ENCODE measurements at regions not wholly inside any gene's neighbourhood (a gene's known extent, or its start where the extent isn't known, plus 50 kb on each side); places are given as distances from the start of the nearest gene placed in this dataset.
"Not testable (repeated sequence)": the region's sequence is repeated elsewhere in the genome, so short reads cannot be mapped to it uniquely, and the experiment has no call there.

DNA sequence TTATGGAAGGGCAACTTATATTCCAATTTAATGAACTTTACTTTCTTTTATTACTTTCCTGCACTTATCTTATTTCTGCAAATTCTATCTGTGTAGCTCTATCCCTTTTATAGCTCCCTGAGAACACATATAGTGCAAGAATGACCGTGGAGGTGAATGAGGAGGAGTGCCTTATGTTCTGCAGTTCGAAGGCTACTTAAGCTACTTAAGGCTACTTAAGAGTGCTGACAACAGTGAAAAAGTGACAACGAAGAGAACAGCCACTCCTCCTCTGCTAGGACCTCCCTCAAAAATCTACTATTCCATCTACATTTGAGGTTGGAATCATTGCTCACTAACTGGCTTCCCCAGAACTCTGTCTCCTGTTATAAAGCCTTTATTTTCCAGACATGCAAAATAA lies 1365.7 kb upstream of the C9orf72 start:
- intact Hi-C loops (cut with DNase I): no loop called here
- DNase-seq: no peak

DNA sequence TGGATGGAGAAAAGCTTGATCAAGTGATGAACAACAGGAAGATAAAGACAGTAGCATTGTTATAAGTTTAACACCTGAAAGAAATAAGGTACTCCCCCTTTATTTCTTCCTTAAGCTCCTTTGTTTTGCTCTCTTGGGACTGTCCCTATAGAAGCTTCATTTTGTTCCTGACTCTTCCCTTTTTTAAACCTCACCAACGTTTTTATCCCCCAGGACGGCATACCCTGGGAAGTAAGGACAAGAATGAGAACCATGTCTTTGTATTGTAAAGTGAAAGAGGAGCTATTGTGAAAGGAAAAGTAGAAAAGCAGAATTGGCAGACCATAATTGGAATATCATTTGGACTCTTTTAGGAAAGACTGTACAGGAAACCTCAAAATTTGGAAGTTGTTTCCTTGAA lies 1368.6 kb upstream of the C9orf72 start:
- intact Hi-C loops (cut with DNase I): no loop called here
- DNase-seq: no peak

DNA sequence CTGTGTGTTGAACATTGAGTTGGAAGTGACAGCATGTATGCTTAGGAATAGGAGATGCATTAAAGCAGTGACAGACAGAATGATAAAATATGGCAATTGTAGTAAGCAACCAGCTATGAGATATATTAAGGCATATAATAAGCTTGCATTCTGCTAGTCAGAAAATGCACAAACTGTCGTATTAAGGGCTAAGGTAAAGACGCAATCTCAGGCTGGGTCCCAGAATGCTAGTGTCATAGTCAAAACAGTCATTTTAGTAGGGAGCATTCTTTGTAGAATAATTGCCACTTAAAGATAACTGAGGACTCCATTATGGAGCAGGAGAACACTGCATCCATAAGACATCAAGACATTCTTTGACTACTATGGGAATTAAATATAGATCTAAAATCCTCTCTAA lies 1369.7 kb upstream of the C9orf72 start:
- no peak for DNase-seq
- intact Hi-C loops (cut with DNase I): no loop called here

GRCh38 chr9:28946648-28947047 lies 1373.4 kb upstream of the C9orf72 start:
- intact Hi-C loops (cut with DNase I): no loop called here
- DNase-seq: no peak

DNA sequence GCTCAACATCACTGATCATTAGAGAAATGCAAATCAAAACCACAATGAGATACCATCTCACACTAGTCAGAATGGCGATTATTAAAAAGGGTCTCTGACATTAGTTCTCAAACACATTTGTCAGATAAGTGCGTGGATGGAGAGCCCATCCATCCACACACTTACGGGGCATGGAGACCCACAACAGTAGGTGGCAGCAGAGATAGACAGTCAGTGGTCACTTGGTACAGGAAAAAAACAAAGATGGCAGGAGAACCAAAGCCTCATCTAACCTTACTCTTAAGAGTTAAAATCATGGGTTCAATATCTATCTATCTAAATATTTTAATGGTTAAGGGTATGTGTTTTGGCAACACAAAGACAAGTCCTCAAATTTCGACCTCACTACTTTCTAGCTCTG lies 1378.7 kb upstream of the C9orf72 start:
- DNase-seq: no peak
- intact Hi-C loops (cut with DNase I): no loop called here

GRCh38 chr9:28956116-28956880 lies 1383.0 kb upstream of the C9orf72 start:
- no peak for DNase-seq
- intact Hi-C loops (cut with DNase I): no loop called here

DNA sequence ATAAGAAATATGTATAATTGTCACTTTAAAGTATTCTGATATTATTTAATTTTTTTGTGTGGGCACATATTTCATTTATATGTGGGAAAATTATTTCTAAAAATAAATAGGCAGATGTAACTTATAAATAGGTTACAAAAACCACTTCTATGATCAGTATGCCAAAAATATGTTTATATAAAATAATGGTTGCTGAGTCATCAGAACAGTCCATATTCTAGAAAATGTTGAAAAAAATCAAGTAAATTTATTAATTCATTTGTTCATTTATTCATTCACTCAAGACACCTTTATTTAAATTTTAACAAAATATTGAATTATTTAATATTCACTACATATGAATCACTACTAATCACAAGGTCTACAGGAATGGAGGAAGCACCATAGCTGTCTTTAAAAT lies 1387.3 kb upstream of the C9orf72 start:
- intact Hi-C loops (cut with DNase I): no loop called here
- DNase-seq: no peak

GRCh38 chr9:28961623-28962022 lies 1388.3 kb upstream of the C9orf72 start:
- no peak for DNase-seq
- intact Hi-C loops (cut with DNase I): no loop called here

GRCh38 chr9:28967226-28967625 lies 1393.9 kb upstream of the C9orf72 start:
- intact Hi-C loops (cut with DNase I): no loop called here
- DNase-seq: no peak

DNA sequence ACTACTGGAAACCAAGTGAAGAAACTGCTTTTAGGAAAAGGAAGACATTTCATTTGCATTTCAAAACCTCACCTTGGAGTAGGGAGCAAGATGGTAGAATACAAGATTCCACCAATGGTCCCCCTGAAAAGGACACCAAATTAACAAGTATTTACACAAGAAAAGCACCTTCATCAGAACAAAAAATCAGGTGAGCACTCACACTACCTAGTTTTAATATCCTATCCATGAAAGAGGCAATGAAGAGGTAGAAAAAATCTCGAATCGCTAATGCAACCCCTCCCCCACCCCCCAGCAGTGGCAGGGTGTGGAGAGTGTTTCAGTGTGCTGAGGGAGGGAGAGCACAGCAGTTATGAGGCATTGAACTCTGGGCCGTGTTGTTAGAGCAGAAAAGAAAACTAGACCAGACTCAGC lies 1397.0 kb upstream of the C9orf72 start:
- intact Hi-C loops (cut with DNase I): no loop called here
- DNase-seq: no peak

DNA sequence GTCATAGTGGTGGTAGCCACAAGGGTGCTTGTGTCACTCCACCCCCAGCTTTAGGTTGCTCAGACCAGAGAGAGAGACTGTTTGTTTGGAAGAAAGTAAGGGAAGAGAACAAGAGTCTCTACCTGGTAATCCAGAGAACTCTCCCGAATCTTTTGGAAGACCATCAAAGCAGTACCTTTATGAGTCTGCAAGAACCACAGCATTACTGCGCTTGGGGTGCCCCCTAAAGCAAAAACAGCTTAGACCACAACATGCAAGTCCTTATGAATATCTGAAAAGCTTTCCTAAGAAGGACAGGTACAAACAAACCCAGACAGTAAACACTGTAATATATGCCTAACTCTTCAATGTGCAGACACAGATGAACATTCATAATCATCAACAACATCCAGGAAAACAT lies 1398.6 kb upstream of the C9orf72 start:
- intact Hi-C loops (cut with DNase I): no loop called here
- no peak for DNase-seq

DNA sequence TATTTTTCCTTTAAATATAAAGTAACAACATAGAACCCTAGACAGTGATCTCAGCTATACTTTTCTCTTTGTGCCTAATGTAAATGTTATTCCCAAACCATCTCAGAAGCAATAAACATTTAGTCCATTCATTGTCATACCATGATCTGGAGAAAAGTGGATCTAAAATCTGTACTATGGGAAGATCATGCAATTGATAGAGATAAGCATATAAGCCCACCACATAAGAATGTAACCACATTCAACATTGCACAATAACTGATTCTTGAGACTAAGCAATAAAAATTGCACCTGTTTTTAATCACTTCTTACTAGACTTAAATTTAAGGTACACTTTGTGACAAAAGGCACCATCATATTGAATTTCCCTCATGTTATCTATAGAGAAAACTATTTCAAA lies 1403.0 kb upstream of the C9orf72 start:
- no peak for DNase-seq
- intact Hi-C loops (cut with DNase I): no loop called here

DNA sequence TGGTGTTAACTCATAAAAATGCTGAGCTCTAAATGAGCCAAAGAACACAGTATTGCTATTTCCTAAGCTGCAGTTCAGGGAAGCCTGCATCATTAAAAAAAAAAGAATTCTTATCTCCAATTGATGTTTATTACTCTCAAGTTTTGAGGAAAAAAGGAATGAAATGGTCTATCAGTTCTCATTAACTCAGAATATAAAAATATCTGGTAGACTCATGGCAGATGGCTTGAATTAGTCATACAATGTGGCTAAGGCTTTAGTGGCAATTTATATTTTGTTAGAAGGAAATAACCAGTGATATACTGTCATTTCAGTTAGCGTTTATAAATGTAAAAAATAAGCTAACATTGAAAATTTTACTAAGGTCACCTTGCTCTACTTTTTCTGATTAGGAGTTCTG lies 1403.4 kb upstream of the C9orf72 start:
- intact Hi-C loops (cut with DNase I): no loop called here
- DNase-seq: no peak

- intact Hi-C loops (cut with DNase I): no loop called here
- DNase-seq: no peak
These were observed 1407.8 kb upstream of the C9orf72 start for GRCh38 chr9:28981129-28981528.

- no peak for DNase-seq
- intact Hi-C loops (cut with DNase I): no loop called here
These were observed 1408.4 kb upstream of the C9orf72 start for GRCh38 chr9:28981711-28982110.

DNA sequence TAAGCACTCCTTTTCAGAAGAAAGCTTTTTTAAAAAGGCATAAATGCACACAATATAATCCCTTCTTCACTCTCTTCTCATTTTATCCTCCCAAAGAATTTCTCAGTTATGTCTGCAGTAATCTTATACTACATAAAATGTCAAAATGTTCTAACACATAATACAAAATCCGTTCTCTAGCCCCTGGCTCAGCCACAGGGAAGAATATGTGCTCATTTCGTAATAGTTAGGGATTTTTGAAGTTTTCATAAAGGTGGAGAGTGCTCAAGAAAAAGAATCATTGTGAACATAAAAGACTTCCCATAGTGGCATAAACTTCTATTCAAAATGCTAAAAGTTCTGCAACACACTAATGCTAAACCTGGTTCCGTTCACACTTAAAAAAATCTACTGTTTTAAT lies 1410.7 kb upstream of the C9orf72 start:
- intact Hi-C loops (cut with DNase I): no loop called here

DNA sequence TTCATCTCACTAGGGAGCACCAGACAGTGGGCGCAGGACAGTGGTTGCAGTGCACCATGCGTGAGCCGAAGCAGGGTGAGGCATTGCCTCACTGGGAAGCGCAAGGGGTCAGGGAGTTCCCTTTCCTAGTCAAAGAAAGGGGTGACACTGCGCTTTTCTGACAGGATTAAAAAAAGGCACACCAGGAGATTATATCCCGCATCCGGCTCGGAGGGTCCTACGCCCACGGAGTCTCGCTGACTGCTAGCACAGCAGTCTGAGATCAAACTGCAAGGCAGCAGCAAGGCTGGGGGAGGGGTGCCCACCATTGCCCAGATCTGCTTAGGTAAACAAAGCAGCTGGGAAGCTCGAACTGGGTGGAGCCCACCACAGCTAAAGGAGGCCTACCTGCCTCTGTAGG lies 1416.7 kb upstream of the C9orf72 start:
- DNase-seq; intact Hi-C loops (cut with DNase I): not testable (repeated sequence)

More for the DNA sequence above, 1410.7 kb upstream of the C9orf72 start:
- no peak for DNase-seq

DNA sequence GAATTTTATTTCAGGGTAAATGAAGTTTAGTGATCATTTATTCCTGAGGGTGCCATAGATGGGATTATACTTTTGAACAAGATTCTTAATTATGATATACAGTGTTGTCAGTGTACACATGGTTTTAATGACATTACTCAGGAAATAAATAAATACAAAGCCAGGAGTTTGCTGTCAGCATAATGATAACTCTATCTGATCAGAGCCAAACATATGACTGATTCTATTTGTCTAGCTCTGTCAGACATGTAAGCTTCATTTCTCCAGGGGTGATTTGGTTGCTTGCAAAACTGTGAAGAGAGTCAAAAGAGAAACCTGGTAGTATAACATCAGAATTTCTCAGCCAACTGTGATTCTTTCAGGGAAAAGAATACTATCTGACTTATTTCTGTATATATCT lies 1425.8 kb upstream of the C9orf72 start:
- intact Hi-C loops (cut with DNase I): no loop called here

DNA sequence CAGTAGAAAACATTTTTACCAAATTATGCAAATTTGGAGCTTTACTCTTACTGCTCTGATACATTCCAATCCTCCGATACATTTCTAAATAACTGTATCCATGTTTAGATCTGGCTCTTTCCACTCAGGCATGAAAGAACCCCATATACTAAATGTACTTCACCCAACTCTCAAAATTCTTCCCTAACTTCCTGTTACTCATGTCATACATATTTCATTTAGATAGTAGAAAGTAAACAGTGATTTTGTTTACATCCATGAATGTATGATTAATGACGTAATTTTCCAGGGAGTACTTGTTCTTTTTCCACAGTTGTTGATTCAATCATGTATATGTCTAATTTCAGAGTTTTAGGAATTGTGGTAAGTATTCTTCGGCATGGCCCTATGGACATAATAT lies 1426.5 kb upstream of the C9orf72 start:
- DNase-seq: no peak
- intact Hi-C loops (cut with DNase I): no loop called here

More for the DNA sequence above, 1425.8 kb upstream of the C9orf72 start:
- DNase-seq: no peak

- intact Hi-C loops (cut with DNase I): no loop called here
- no peak for DNase-seq
These were observed 1427.7 kb upstream of the C9orf72 start for GRCh38 chr9:29001006-29001405.

GRCh38 chr9:29004988-29005387 lies 1431.7 kb upstream of the C9orf72 start:
- intact Hi-C loops (cut with DNase I): no loop called here

GRCh38 chr9:29006628-29007027 lies 1433.3 kb upstream of the C9orf72 start:
- intact Hi-C loops (cut with DNase I): no loop called here

More at GRCh38 chr9:29004988-29005387, 1431.7 kb upstream of the C9orf72 start:
- no peak for DNase-seq

More at GRCh38 chr9:29006628-29007027, 1433.3 kb upstream of the C9orf72 start:
- no peak for DNase-seq
